ENCODE measurements at regions not wholly inside any gene's neighbourhood (a gene's known extent, or its start where the extent isn't known, plus 50 kb on each side); places are given as distances from the start of the nearest gene placed in this dataset.

DNA sequence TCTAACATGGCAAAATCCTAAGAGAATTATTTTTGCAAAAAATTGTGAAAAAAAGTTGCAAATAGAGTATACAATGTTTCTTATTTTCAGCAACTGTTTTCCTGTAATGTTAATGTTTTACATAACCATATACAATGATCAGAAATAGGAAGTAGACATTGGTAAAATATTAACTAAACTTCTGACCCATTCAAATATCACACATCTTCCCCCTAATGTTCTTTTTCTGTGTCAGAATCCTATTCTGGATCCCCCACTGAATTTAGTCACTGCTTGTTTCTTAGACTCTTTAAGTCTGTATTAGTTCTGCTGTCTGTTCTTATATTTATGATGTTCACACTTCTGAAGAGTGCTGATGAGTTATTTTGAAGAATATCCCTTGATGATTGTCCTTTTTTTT is 62.0 kb downstream of the HFE start:
- no peak for DNase-seq (ENCODE audit: low spot score)

DNA sequence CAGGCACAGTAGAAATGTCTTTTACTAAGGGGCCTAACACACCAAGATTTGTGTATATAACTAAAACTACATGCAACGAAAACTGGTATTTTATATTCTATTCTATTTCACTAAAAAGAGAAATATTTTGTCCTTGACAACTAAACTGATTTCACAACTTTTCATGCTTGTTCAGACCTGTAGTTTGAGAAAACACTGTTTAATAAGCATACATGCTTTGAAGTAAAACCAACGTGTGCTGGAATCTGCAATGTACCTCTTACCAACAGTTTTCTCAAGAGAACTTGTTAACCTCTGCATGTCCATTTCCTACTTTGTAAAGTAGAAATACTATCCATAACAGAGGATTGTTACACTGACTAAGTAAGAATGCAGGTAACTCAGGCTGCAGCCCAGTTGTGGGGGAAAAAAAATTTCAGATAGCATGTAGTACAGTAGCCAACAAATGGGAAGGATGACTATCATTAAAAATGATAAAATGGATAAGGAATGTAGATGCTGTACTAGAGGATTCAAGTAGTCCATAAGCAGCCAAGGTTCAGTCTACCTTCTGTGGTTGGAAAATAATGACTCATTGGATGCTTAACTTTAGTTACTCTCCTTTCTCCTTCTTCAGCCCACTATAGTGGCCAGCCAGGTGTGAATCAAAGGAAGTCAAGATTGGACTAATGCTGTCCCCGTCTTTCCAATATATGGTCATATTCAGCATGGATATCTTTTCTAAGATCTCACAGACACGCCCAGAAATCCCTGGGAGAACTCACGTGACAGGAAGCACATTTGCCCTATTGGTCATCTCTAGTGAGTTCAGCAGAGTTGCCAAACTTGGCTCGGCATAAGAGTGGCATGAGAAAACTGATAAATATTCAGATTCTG is 65.2 kb downstream of the HFE start:
- no peak for DNase-seq (ENCODE audit: low spot score)

DNA sequence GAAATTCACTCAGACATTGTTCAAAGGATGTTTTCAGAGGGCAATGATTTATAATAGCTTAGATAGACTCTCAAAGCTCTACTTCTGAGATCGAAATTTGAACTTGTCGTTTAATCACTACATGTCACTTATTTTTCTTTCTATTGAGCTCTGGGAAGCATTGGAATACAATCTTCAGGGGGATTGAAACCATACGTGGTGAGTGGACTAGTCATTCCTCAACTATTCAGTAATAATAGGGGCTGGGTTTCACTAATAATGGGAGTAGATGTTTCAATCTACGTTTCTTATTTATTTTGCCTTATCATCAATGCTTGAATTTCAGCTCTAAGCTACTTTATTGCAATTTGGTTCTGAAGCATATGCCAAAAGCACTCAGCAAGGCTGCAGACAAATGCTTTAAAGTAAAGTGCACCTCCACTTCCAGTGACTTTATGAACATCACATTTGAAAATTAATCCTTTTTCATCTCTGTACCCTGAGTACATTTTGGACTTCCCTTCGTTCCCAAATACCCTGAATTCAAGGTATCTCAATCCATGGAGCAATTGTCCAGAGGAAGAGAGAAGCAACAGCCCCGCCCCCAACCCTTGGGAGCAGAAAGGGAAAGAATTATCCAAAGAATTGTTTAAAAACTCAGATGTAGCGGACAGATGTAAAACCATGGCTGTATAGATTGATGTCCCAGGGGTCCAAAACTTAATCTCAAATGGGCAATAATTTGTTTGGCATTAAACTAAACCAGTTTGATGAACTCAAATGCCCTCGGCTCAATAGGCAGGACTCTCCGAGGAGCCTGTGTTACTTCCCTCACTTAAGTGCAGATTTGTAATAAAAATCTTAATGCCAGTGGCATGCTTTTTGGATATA is 68.1 kb downstream of the HFE start:
- peak; percentile 12 for DNase-seq (ENCODE audit: low spot score)

DNA sequence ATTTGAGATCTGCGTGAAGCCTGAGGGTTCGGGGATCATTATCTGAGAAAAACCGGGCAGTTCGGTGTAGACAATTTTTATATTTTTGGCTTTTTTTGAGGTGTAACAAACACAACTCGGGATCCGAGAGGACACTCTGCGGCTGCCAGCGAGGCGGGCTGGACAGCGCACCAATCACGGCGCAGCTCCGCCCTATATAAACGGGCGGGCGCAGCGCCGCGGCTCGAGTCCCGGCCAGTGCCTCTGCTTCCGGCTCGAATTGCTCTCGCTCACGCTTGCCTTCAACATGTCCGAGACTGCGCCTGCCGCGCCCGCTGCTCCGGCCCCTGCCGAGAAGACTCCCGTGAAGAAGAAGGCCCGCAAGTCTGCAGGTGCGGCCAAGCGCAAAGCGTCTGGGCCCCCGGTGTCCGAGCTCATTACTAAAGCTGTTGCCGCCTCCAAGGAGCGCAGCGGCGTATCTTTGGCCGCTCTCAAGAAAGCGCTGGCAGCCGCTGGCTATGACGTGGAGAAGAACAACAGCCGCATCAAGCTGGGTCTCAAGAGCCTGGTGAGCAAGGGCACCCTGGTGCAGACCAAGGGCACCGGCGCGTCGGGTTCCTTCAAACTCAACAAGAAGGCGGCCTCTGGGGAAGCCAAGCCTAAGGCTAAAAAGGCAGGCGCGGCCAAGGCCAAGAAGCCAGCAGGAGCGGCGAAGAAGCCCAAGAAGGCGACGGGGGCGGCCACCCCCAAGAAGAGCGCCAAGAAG is 69.0 kb downstream of the HFE start:
- peak; percentile 95 for DNase-seq (ENCODE audit: low spot score)

DNA sequence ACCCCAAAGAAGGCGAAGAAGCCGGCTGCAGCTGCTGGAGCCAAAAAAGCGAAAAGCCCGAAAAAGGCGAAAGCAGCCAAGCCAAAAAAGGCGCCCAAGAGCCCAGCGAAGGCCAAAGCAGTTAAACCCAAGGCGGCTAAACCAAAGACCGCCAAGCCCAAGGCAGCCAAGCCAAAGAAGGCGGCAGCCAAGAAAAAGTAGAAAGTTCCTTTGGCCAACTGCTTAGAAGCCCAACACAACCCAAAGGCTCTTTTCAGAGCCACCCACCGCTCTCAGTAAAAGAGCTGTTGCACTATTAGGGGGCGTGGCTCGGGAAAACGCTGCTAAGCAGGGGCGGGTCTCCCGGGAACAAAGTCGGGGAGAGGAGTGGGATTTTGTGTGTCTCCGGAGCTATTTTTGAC is 69.6 kb downstream of the HFE start:
- DNase-seq (ENCODE audit: low spot score) = no peak

DNA sequence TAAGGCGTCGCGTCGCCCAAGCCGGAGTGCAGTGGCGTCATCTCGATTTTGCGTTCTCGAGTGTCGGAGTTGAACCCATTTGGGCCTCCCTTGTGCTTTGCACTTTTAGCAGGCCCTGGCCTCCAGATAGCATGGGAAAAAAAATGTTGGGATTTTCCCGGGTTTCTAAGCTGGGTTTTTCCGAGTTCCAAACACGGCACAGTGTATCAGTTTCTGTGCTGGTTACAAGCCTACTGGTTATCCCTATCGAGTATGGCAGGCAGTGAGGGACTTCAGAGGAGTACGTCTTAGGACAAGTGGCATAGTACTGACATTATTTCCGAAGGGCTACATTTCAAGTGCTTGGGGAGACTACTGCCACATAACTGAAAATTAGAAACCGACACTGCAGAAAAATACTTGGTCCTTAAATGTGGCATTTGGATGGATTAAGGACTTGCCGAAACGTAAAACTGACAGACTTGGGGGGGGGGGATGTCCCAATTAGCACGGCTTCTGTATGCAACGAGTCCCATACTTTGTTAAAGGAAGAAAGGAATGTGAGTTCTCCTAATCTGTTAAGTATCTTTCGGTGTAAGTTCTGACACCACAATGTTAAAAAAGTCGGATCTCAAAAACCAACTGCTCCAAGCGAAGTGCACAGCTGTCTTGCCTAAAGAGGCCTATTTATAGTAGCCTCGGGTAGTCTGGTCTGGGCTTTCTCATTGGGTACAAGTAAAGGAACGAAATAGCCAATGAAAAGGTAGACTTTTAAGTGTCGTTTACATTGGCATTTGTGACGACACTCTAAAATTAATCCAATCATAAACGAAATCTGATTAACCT is 70.2 kb downstream of the HFE start:
- DNase-seq (ENCODE audit: low spot score) = peak; percentile 97

DNA sequence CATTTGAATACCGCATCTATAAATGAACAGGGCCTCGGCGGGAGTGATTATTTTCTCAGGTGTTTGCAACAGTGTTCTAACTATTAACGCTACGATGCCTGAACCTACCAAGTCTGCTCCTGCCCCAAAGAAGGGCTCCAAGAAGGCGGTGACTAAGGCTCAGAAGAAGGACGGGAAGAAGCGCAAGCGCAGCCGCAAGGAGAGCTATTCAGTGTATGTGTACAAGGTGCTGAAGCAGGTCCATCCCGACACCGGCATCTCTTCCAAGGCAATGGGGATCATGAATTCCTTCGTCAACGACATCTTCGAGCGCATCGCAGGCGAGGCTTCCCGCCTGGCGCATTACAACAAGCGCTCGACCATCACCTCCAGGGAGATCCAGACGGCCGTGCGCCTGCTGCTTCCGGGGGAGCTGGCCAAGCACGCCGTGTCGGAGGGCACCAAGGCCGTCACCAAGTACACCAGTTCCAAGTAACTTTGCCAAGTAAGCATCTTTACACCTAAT is 70.9 kb downstream of the HFE start:
- DNase-seq (ENCODE audit: low spot score) = no peak

DNA sequence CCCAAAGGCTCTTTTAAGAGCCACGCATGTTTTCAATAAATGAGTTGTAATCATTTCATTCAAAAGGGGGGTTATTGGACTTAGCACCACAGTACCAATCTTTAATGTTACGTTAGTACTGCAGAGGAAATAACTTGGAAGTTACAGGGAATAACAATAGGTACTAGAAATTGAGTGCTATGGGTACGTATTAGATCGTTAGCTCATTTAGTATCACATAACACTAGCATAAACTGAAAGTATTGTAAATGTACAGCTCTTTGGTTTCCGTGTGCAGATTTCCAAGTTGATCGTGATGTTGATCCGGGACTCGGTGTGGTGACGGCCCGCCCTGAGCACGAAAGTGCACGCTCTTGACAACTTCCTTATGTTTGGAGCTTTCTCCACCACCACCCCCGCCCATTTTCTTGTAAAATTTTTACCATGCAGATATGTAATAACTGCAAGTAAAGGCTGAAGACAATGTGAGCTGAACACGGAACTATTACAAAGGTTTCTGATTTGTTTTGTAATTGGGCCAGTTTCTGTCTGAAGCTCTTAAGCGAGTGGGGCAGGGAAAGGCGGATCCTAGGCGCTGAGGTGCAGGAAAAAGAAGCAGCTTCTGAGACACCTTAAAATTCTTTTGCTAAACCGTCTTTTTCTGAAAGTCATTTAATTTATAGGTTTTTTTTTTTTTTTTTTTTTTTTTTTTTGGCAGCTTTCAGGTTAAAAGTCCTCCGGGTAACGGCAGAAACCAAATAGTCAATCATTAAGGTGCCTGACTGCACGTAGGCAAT is 71.5 kb downstream of the HFE start:
- peak; percentile 37 for DNase-seq (ENCODE audit: low spot score)

DNA sequence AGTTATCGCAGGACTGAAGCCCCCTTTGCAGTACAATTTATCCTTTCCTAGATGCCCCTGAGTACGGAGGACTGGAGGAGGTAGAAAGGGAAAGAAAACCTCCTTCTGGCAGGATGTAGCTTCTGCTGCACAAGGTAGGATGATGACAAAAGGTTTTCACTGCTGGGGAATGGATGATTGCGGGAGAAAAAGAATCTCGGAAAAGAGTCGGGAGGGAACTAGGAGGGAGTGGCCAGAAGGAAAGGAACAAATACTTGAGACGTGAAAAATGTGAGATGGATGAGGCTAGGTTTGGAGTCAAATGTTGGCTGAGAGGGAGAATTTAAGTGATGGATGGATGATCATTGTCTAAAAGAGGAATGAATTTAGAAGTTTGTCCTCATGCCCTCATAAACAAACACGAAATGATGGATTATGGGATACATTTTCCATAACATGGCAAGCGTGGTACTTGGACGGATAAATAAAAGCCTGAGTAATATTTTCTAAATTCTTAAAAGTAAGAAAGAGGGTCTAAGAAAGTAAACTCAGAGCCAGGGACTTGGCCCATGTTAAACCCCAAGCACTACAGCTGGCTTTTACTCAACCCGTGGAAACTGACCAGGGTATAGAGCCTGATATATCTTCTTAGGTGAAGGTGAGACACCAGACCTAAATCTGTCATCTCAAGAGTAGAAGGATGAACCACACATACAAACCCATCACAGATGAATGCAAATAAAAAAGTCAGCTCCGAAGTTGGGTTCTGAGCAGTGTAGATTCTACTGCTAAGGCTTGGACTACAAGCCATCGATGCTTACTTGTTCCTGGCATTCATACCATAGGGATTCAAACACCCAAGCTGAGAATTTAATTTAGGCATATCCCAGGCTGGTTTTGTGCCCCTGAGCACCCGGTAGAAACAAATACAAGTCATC is 72.4 kb downstream of the HFE start:
- DNase-seq (ENCODE audit: low spot score) = peak; percentile 25

DNA sequence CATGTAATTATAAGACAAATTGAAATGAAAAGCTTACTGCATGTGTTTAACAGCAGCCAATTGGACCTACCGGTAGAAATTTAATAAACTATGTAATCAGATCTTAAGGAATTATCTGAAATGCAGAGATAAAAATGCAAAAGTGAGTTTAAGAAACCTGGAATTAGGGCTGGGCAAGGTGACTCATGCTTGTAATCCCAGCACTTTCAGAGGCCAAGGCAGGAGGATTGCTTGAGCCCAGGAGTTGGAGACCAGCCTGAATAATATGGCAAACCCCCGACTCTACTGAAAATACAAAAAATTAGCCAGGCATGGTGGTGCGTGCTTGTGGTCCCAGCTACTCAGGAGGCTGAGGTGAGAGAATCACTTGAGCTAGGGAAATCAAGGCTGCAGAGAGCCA is 74.1 kb downstream of the HFE start:
- DNase-seq (ENCODE audit: low spot score) = no peak

DNA sequence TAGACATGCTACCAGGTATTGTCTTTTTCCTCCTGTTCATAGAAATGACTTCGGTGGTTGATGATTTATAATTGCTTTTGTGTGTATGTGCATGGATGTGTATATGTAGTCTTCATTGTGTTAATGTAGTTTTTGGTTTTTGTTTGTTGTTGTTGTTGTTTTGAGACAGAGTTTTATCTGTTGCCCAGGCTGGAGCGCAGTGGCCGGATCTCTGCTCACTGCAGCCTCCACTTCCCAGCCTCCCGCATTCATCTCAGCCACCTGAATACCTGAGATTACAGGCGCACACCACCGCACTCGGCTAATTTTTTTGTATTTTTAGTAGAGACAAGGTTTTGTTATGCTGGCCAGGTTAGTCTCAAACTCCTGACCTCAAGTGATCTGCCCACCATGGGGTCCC is 75.2 kb downstream of the HFE start:
- no peak for DNase-seq (ENCODE audit: low spot score)

DNA sequence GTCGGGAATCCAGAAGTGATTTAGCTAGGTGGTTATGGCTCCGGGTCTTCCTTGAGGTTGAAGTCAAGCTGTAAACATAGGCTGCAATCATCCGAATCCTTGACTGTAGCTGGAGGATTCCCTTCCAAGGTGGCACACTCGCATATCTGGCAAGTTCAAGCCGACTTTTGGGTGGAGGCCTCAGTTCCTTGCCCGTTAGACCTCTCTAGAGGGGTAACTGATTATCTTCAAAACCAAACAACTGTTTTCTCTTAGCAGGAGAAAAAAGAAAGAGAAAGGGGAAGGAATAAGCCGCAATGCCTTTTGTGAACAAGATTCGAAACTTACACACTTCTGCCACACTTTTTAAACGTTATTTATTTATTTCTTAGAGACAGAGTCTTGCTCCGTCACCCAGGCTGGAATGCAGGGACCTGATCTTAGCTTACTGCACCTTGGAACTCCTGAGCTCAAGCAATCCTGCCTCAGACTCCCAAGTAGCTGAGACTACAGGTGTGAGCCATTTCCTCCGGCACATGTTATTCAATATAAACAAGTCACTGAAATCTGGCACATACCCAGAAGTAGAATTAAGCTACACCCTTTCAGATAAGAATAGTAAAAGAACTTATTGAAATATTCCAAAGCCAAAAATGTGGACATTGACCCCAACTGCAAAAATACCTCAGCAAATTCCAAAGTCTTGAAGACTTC is 76.3 kb downstream of the HFE start:
- no peak for DNase-seq (ENCODE audit: low spot score)

DNA sequence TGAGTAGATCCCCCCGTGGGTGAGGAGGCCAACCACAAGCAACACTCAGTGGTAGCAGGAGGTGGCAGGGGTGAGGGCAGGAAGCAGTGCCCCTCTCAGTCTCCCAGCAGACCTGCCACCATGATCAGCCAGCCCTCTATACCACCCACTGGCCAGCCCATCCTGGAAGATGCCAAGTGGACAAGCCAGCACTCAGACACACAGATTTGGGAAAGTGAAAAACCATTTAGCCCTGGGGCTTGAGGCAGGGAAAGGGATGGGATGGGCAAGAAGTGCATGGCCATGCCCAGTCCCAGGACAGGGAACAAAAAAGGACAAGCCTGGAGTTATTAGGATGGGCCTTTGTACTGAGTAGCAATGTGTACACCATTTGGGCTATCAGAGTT is 76.9 kb downstream of the HFE start:
- no peak for DNase-seq (ENCODE audit: low spot score)

DNA sequence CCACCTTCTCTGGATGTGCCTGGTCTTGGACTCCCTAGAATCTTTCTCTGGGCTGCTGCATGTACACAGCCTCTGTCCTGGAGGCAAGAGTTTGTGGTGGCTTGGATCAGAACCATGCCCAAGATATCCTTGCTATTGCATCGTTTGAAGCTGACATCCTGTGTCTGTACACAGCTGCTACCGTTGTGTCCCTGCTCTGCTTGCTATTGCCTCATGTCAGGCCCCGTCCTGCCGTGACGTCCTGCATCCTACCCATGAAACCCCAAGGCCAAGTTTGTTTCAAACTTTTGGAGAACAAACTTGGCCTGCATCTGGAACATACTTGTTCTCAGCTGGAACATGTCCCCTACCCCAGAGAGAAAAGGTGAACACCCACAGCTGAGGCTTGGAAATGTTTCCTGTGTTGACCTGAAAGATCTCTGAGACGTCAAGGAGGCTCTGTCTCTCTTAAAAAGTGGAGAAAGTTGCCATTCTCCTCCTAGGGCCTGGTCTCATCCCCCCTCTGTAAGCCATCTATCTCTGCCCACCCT is 78.1 kb downstream of the HFE start:
- DNase-seq (ENCODE audit: low spot score) = no peak

DNA sequence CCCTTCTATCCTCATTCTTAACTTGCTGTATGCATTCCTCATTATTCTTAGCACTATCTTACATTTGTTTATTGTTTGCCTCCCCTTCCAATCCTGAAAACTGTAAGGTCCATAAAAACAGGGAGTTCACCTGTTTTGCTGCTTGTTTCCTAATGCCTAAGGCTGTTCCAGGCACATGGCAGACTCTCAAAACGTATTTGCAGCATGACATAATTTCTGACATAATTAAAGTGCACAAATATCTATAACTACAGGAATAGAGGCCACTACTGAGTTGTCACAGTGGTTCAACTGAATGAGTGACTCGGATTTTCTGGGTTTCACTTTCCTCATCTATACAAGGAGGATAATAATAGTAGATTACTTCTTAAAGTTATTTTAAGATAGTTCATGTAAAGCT is 83.0 kb downstream of the HFE start:
- no peak for DNase-seq (ENCODE audit: low spot score)

DNA sequence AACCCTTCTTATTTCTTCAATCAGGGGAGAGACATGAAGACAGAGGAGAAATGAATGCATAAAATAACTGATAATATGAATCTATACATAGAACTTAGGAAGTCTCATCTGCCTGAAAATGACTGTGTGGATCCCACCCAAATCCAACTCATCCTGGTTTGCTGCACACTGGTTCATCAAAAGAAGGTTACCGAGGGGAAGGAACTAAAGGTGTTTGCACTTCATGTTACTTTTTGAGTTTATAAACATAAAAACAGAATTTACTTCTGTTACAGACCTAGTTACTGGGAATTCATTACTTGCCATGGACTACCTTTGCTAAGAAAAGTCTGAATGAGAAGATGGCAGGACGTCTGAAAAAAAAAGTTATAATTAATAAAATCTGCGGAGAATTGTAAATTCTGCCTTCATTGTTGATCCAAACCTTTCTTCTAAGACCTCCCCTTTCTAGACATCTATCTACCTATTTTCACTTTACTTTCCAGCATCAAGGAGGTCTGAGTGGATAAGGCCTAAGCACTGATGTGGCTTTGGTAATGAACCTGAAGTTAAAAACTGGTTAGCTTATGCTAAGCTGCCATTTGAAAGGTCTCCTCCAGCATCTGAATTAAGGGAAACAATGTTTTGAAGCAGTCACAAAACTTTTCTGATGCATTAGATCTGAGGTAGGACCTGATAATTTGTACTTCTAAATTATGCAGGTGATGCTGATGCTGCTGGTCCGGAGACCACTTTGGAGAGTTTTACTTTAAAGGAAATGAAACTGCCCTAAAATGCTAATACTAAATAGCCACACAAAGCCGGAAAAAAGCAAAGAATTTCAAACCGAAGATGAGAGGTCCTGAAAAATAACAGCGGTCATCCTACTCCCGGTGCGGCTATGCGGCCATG is 84.0 kb downstream of the HFE start:
- no peak for DNase-seq (ENCODE audit: low spot score)

DNA sequence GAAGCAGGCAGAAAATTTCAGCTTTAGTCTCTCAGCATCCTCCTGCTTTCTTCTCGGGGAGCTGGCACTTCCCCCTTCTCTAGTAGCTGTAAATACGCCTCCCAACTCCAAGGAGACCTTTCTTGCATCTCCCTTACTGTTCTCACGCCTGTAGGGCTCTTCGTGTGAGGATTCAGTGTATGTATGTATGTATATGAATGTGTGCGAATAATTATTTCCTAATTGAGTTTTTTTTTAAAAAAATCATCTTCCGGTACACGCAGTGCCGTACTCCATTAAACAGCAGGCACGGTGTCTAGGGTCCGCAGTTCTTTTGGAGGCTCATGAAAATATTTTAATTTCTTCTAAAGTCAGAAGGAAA is 85.4 kb downstream of the HFE start:
- peak; percentile 32 for DNase-seq (ENCODE audit: low spot score)

DNA sequence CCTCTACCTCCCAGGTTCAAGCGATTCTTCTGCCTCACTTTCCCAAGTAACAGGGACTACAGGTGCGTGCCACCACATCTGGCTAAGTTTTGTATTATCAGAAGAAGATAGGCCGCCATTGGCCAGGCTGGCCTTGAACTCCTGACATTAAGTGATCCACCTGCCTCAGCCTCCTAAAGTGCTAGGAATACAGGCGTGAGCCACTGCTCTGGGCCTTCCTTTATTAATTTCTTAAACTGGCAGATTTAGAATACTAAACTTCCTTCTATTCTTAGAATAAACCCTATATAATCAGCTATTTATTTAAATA is 86.6 kb downstream of the HFE start:
- DNase-seq (ENCODE audit: low spot score) = no peak

Measured in AG08395 (cell line).